GM21360 (cell line): ENCODE measurements at regions not wholly inside any gene's neighbourhood (a gene's known extent, or its start where the extent isn't known, plus 50 kb on each side); places are given as distances from the start of the nearest gene placed in this dataset.

Experiments used
- ATAC-seq: cut with Tn5 transposase; IDR thresholded peaks from one replicate; pipeline ENCODE4 v1.9.1; 2021; ENCODE audit warnings: mild to moderate bottlenecking, moderate library complexity; ENCODE audit not compliant: unreplicated experiment

DNA sequence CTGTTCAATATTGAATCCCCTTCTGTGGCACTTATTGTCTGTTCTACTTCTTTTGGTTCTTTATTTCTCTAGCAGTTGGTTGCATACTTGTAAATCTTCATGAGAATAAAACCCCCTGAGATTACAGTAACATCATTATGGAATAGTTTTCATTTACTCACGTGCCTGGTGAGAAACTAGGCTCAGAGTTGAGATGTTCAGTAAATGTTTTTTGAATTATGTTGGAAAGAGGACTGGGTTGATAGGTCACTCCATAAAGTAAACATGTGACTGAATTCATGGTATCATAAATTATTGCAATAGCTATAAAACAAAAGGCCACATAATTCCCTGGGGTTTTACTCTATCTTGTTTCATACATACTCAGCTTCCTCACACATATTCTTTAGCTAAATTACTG, 174.2 kb upstream of the C9orf72 start:
- no peak for ATAC-seq

DNA sequence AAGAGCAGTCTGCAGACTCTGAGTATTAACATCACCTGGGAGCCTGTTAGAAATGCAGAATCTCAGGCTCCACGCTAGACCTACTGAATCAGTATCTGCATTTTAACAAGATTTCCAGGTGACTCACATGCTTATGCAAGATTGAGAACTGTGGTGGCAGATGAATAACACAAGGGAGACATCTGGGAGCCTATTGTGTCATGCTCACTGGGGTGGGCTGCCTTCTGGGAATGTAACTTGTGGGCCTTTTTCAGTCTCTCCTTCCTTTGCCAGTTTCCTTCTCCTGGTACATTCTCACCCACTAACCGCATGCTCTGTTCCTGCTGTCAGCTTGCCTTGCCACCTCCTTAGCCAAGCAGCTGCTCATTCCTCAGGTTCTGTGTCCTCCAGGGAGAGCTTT, 176.6 kb upstream of the C9orf72 start:
- no peak for ATAC-seq

DNA sequence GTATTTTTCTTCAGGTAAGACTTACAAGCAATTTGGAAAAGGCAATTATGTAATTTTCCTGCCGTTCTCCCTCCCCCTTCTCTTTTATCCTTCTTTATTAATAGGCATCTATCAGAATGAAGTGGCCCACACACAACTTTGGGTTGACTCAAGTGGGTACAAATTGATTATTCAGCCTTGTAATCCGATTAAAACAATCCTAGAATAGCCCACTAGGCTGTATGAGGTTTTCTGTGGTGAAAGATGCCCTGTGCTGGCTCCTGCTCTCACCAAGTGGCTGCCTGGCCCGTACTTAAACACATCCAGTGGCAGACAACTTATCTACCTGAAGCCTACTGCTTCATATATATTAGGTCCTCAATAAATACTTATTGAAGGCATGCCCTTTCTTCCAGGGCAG, 177.3 kb upstream of the C9orf72 start:
- ATAC-seq = no peak

DNA sequence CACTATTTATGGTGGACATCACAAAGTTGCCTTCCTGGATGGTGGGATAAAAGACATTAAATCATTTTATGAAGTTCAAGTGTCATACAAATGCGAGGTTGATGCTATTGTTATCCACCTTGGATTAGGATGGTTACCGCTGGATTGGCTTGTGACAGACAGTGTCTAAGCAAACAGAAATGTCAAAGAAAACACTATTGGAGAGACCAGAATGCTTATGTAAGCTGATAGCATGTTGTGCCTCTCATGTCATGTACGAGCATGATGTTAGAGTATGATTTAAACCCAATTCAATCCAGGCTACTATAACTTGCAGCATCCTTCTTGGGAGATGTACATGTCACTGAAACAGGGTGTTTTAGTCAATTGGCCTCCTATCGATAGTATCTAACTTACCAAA, 178.8 kb upstream of the C9orf72 start:
- ATAC-seq = no peak

DNA sequence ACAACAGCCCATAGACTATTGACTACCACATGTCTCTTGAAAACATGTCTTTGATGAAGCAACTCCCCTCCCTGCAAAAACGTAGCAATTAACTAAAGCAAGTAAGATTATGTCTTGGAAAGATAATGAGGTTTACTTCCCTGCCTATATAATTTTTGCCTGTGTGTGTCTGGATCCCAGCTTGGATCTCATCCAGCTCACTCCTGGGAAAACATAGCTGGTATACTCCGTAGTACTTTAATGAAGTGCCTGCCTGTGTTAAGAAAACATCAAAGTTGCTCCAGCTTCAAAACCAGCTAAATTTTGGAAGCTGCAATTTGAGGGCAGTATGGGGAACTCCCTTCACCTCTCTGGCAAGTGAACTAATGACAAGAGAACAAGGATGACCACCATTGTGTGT, 182.6 kb upstream of the C9orf72 start:
- no peak for ATAC-seq

DNA sequence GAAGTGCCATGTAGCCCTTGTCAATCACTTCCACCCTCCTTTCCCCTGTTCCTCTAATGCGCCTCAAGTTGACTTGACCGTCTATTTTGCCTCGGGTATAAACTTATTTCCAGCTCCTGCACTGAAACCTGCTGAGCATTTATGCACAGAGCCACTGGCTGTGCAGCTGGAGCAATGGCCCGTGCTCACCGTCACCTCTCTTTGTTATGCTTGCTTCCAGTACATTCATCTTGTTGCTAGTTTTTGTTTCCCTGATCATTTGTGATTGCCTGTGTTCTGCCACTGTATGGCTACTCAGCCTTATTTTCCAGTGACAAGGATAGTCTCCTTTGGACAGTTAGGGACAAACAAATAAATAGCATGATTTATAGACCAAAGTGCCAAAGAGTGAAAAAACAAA, 183.1 kb upstream of the C9orf72 start:
- ATAC-seq = no peak

DNA sequence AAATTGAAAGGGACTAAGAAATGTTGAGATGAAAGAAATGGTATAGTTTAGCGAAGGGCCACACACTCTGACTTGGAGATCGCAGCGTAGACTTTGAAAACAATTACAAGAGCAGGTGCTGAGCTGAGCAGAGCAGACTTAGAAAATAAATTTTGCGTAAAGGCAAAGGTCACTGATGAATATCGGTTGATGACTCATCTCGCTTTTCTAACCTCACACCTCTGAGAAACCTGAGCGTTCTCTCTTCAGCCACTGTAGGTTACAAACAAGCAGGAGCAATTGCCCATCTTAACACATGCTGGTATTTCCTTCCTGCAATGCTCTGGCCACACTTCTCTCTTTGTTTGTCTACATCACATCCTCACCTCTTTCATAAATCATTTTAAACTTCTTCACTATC, 190.6 kb upstream of the C9orf72 start:
- ATAC-seq = no peak

DNA sequence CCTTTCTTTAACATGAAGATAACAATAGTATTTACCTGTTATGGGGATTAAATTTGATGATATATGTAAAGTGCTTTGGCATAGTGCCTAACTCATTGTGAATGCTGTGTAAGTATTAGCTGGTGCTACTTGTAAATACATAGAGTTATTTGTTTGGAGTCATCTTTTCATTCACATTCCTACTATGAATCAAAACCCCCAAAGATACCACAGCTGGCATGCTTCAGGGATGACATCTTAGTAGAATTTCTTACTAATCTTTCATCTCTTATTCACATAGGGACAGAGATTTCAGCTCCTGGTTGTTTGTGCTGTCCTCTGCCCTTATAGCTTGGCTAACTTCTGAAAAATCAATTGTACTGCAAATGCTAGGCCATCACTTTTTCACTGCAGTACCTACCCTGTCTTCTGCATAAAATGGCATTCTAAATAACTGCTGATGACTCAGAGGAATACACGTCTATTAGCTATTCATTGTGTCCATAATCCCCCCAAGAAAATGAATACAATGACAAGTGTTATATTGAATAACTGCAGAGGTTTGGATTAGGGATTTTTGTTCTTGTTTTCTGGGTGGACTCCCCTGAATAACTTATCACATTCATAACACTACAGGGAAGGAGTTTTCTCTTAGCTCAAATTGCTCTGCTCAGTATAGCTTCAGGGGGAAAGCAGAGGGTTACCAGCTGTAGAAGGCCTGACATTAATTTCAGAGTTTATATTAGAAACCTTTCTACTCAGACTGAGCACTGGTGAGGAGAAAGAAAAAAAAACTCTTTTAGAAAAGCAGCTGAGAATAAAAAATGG, 192.2 kb upstream of the C9orf72 start:
- no peak for ATAC-seq

DNA sequence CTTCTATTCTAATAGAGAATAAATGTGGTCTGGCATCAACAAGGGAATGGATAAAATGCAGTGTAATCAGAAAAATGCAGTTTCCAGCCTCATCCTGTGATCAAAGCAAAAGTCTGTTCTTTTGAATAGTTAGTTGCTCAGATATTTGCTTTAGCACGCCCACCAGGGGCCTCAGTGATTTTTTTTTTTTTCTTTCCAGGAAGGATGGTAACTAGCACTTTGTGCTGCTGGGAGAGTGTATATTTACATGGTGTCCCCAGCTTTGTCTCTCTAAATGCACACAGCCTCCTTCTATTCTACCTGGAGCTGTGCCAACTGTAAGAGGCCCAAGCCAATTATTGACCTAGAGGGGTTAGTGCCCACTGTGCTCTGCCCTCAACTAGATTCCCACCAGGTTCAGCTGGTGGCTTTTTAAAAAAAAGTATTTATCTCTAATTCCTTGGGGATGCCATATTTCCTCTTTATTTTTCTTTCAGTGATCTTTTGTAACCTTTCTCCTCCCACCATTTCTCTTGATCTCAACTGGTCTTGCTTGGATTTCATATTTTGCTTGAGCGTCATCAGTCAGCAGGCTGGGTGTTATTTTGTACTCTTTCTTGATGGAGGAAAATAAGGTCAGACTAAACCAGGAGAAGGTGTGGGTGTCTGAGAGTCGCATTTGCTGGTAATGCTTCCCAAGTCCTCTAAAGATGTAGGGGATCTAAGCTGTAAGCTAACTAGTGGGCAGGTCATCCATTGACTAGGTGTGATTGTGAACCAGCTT, 193.0 kb upstream of the C9orf72 start:
- ATAC-seq = no peak

DNA sequence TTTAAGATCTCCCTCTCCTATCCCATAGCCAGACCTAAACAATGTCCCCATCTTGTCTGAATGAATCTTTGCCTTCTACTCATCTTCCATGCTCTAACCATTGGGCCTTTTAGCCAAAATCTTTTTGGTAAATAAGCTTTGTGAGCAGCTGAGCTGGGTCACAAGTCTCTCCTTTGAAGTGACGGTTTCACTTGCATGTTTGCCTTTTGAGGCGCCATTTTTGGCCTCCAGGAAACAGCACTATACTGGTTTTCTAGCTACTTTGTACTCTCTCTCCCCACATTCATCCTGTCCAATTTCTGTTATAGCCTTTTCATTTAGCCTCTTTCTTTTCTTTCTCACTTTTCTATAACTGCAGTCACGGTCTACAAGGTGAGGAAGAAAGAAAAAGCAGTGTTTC, 195.5 kb upstream of the C9orf72 start:
- ATAC-seq = no peak

DNA sequence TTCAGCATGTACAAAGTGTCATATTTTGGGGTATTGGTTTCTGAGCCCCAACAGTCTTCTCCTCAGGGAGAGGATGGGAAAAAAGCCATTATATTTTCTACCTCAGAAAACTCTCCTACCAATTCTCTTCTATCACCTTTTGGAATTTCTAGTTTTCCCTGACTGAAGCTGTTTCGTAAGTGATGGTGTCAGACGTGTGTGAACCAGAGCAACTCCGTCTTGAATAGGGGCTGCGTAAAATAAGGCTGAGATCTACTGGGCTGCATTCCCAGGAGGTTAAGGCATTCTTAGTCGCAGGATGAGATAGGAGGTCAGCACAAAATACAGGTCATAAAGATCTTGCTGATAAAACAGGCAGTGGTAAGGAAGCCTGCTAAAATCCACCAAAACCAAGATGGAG, 197.3 kb upstream of the C9orf72 start:
- ATAC-seq = no peak

DNA sequence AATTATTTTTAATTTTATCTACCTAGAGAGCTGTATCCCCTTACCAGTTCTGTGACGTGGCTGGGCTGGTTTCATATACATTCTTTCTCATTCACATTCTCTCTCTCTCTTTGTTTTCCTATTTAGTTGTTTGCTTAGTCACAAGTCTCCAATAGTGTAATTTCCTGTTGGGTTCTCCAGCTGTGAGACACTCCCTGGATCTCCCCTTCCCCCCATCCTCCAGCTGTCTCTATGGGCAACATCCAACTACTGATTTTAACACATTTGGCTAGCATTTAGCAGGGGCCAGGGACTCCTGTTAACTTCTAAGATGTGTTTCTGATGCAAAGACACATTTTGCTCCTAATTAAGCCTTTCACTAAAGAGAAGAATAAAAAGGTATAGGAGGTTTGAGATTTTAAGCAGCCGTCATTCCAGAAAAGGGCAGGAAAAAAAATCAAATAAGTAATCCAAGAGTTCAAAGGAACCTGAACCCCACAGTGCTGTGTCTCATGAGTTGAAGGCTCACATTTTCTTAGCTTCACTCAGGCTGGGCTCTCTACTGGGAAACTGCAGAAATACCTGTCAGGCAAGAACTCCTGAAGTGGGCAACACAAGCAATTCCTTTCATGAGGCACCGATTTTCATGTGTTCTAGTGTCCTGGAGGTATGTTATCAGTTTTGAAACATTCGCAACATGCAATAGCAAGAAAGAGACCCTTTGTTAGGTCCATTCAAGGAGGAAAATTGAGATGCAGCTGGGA, 198.7 kb upstream of the C9orf72 start:
- no peak for ATAC-seq

DNA sequence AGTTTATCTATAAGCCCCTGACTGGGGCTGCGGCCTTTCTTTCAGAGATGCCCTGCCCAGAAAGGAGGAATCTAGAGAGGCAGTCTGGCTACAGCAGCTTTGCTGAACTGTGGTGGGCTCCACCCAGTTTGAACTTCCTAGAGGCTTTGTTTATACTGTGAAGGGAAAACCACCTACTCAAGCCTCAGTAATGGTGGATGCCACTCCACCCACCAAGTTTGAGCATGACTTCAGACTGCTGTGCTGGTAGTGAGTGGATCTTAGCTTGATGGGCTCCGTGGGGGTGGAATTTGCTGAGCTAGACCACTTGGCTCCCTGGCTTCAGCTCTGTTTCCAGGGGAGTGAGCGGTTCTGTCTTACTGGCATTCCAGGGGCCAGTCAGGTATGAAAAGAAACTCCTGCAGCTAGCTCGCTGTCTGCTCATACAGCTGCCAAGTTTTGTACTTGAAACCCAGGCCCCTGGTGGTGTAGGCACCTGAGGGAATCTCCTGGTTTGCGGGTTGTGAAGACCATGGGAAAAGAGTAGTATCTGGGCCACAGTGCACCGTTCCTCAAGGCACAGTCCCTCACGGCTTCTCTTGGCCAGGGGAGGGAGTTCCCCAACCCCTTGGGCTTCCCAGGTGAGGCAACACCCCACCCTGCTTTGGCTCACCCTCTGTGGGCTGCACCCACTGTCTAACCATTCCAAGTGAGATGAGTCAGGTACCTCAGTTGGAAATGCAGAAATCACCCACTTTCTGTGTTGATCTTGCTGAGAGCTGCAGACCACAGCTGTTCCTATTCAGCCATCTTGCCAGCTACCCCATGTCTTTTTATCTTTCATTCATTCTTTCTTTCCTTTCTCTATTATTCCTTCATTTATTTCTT, 211.8 kb upstream of the C9orf72 start:
- no peak for ATAC-seq

DNA sequence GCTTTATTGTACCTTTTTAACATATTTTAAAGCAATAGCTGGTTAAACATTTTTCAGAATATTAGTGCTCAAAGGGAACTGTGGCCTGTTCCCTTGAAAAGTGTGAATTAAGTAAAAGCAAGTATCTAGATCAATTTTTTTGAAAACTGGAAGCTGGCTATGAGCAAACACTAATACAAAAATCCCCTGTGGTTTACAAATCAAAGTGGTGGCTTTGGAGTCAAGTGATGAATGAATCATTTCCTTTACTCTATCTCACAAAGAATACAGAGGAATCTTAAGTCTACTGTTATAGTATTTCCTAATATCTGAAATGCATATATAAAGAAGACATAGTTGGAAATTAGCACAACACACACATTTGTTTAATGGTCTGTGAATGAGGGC, 212.4 kb upstream of the C9orf72 start:
- ATAC-seq = no peak

DNA sequence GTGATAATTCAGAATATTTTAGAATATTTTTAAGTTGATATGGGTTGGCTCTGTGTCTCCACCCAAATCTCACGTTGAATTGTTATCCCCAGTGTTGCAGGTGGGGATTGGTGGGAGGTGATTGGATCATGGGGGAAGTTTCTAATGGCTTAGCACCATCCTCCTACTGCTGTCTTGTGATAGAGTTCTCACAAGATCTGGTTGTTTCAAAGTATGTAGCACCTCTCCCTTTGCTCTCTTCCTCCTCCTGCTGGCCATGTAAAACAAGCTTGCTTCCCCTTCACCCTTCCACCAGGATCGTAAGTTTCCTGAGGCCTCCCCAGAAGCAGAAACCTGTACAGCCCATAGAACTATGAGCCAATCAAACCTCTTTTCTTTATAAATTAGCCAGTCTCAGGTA, 214.6 kb upstream of the C9orf72 start:
- no peak for ATAC-seq

DNA sequence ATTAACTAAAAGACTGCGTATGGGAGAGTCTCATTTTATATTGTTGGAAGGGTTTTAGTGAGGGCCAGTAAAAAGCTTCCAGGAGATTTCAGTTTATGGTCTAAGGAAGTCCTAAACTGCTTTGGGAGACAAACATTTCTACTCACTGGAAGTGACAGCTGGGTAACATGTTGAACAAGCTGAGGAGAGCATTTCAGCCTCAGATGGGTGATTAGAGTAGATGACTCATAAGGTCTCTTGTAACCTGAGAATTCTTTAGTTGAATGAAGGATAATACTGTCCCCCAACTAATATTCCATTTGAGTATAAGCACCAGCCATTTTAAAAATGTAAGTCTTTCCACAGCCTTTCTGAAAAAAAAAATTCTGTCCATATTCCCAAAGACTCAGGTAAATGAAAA, 218.0 kb upstream of the C9orf72 start:
- ATAC-seq = no peak

DNA sequence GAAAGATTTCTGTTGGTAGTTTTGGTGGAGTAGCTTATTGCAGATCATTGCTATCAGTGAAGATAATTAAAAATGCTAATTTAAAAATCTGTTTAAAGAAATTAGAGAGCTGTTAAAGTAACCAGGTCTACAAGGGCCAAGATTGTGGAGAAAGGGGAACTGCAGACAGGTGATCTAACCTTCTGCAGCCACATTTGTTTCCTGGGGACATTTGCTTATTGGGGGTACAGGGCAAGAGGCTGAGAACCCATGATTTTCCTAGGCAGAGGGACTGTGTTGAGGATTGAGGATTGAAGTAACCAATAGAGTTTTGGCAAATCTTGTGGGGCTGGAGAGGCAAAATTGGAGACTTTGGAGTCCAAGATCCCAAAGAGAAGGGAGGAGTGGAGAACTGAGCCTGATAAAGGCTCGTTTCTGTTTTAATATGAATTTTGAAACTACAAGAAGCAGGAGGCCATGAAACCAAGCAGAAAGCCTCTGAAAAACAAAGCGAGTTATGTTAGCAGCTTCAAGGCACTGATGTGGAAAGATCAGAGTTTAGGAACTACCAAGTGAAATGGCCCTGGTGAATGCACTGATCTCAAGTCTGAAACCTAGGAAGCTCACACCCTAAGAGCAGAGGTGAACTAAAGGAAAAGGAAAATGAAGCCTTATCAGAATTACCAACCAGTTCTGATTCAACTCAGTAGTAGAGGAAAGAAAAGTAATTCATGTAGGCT, 219.8 kb upstream of the C9orf72 start:
- ATAC-seq = peak; percentile 66

DNA sequence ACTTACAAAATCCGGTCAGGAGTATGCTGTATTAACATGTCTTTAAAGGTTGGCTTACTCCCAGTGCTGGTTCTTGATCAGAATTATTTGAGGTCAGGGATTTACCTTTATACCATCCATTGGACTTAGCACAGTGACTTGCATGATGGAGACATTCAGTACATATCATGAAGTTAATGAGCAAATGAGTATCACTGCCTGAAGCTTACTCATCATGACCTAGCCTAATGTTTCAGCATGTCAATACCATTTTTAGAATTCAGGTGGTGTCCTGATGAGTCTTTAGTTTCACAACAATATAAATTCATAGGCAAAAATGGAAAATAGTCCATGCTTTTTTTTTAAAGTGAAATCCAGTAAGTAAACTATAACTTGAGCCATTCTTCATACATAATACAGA, 226.0 kb upstream of the C9orf72 start:
- no peak for ATAC-seq

DNA sequence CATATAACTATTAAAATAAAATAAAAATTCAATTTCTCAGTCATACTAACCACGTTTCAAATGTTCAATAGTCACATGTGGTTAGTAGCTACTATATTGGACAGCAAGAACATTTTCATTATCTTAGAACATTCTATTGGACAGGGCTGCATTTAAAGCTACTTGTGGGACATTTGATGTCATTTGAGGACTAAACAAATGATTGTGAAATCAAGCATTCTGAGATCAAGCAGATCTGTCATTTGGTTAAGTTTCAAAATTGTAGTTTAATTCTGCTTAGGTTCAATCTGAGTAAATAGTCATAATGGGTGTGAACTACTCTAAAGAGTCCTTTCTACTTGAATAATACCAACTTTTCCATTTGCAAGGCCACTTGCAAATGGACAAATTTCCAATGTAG, 226.9 kb upstream of the C9orf72 start:
- ATAC-seq = no peak

DNA sequence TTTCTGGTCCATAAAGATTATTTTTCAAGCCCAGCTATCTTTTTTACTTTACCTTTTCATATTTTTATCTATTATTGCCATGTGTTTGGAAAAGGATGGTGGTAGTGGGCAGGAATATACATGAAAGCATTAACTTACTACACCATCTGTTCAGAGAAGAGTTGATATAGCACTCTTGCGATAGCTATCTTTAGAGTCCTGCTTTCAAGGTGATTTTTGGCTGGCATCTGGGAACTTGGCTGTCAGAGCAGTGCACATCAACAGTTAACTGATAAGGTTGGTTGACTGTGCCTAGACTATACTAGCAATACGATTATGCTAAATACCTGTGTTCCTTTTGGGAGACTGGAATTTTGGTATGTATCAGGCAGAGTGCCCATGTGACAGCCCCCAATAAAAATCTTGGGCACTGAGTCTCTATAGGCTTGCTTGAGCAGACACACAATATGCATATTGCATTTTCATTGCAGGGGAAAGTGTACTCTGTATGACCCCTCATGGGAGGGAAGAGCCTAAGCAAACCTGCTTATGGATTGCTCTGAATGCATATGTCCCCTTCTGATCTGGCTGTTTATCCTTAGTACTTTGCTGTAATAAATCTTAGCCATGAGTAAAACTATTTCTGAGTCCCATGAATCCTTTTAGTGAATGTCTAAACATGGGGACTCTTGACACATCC, 227.6 kb upstream of the C9orf72 start:
- no peak for ATAC-seq
